Hematopoietic multipotent progenitor cell treated with erythropoietin and hydrocortisone succinate and interleukin-3 and kit ligand, for 4 days (in vitro differentiated cells): ENCODE measurements at regions not wholly inside any gene's neighbourhood (a gene's known extent, or its start where the extent isn't known, plus 50 kb on each side); places are given as distances from the start of the nearest gene placed in this dataset.

ENCODE experiments used
- DNase-seq: peaks from one replicate; pipeline ENCODE4 v3.0.0-alpha.2; 2015

DNA sequence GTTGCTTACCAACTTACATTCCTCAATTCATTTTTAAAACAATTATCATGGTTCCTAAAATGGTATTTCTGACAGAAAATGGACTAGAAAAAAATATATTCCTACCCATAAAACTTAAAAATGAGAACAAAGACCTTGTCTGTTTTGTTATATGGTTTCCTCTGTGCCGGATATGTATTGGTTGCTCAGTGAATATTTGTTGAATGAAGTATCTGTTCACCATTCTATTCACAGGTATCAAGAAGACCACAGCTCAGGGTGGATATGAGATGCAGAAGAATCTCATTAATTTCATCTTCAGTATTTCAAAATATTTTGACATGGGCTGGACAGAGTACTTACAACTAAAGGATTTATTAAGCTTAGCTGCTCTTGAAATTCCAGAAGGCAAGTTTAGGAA is 58.1 kb downstream of the TUSC7 start:
- no peak for DNase-seq

- peak; percentile 90 for DNase-seq
Observed at GRCh38 chr3:116770815-116771450, 61.4 kb downstream of the TUSC7 start.

- DNase-seq = no peak
Observed at GRCh38 chr3:116776880-116777785, 67.6 kb downstream of the TUSC7 start.

GRCh38 chr3:116785226-116785625 is 75.6 kb downstream of the TUSC7 start:
- no peak for DNase-seq

- no peak for DNase-seq
Observed at GRCh38 chr3:116802651-116803050, 93.1 kb downstream of the TUSC7 start.

DNA sequence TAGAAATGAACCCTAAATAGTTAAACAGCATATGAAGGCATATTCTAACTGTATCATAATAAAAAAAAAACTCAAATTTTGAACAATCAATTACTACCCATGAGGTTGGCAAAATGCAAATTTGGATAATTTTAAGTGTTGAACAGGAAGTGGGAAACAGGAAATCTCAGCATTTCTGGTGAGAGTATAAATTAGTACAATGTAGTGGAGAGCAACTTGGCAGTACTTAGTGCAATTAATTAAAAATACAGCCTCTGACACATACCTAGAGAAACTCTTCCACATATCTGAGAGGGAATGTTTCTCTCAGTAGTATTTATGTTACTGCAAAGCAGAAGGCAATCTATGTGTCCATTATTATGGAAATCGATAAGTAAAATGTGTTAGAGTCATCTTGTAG is 96.8 kb downstream of the TUSC7 start:
- DNase-seq = no peak

DNA sequence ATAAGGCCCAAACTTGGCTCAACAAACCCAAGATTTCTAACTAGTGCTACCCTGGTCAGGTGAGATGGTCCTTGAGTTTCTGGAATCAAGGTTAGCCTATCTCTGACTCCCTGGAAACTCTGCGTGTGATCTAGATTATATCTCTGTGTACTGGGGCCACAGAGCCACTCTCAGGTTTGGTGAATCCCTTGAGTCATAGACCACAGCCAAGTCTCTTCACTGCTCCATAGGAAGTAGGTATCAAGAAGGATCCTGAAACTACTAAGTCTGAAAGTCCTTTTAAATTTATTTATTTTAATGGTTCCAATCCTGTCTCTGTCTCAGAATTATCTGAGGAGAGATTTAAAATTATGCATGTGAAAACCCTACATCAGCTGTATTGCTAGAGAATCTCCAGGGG is 99.1 kb downstream of the TUSC7 start:
- DNase-seq = no peak

GRCh38 chr3:116809208-116809607 is 99.6 kb downstream of the TUSC7 start:
- no peak for DNase-seq

DNA sequence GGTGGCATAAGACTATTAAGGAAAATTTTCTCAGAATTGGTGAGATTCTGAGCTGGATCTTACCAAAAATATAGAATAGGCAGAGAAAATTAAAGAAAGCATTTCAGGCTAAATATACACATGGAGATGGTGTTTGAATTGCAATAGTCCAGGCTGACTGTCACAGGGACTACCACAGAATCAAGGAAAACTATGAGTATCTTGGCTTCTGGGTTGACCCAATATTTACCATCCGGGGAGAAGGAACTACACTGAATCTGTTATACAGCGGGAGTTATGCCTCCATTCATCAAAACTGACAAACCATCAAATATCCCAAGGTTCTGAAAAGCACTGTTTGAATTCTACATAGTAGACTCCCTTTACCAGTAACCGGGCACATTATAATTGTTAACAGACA is 102.2 kb downstream of the TUSC7 start:
- DNase-seq = no peak

GRCh38 chr3:116812949-116813348 is 103.4 kb downstream of the TUSC7 start:
- DNase-seq = no peak

DNA sequence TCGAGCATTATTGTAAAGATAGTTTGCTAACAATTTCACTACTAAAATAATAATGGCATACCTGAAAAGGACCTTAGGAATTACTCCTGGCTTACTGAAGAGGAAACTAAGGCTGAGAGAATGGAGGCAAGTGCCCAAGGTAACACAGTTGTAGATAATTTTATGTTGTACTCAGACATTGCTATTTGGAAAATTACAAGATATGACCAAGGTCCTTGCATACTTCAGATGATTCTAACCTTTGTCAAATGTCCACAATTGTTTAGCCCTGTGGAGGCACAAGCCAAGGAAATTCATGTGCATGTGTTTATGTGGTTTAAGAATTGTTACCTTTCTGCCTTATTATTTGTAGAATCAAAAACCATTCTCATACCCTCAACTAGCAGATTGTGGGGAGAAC is 105.7 kb downstream of the TUSC7 start:
- no peak for DNase-seq

DNA sequence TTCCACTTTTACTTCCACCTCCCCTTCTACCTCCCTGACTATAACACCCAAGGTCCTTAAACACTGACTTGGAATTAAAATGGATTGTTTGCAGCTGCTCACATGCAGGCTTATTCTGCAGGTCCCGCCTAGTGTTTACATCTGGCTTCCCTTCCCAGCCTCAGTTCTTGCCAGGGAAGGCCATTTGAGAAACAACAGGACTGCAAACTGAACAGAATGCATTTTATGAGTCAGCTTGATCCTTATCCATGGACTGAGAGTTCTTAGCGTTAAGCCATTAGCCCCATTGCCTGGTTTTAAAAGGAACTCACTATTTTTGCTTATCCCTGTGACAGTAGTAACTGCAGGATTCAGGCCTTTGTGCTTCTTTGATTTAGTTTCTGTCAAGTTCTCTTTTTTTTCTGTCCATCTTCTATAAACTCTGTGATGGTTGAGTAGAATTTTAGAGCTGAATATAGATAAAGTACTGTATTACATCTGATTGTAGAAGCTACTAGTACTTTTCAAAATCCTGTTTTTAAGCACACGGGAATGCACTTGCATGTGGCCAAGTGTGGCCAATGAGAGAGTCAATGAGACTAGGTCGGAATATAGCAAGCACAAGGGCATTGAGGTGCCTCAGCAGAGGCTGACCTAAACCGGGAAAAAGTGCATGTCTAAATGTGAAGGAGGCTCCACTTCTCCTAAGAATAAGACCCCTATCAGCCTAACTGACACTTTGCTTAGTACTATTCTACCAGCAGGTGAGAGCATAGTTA is 106.4 kb downstream of the TUSC7 start:
- DNase-seq = no peak

GRCh38 chr3:116821371-116821770 is 111.8 kb downstream of the TUSC7 start:
- no peak for DNase-seq

DNA sequence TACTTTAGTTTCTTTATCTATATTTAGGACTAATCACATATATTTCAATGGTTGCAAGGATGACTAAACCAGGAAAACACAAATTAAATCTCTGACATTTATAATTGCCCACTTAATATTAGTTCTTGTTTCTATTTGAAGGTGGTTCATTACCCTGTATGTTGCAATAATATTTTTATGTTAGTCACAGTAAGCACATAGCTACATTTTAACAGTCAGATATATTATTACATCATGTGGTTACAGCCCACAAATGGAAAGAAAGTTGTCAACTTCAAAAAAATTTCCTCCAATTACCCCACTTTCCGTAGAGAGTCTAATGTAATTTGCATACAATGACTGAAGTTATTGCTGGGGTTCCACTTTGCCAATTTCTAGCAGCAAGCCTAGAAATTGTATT is 114.6 kb downstream of the TUSC7 start:
- no peak for DNase-seq

- no peak for DNase-seq
Observed at GRCh38 chr3:116833202-116833601, 123.6 kb downstream of the TUSC7 start.

DNA sequence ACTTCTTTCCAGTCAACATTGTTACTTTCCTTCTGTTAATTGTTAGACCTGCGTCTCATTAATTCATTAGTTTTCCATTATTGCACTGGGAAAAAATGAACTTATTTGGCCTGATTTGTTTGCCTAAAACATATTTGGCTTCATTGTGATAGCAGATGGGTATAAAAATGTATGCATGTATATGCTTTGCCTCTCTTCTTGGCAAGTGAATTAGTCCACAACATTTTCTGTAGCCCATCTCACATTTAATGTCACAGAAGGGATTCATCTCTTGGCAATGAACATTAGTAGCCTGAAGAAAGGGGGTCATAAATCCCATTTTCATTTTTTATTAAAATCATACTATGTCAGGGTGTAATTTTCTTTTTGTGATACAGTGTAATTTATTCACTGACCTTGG is 125.2 kb downstream of the TUSC7 start:
- DNase-seq = no peak

DNA sequence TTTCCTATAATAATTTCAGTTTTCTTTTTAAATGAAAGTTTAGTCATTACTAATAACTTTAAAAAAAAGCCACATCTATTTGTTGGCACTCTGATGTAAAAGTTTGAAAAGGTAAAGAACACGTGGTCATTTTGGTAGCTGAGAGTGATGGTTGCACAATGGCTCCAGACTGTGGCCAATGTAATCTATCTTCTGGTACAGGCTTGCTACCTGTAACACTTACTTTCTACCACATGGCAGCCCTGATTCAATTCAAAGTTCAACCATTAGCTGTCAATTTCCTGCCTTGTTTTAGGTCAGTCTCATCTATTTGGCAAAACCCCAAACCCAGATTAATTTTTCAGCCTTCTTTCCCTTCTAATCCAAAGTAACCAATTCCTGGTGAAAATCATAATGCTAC is 126.1 kb downstream of the TUSC7 start:
- DNase-seq = no peak

DNA sequence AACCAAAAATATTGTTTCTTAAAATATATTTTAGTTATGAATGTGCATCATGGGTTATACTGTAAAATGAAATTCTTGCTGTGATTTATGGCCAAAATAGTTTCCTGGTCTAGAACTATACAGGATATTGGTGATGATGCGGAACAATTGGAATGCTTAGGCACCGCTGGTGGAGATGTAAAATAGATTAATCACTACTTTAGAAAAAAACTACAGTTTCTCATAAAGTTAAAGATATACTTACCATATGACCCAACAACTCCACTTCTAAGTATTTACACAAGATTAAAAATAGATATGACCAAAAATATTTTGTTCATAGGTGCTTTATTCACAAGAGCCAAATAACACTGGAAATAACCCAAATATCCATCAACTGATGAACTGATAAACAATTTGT is 126.7 kb downstream of the TUSC7 start:
- no peak for DNase-seq

- no peak for DNase-seq
Observed at GRCh38 chr3:116837483-116837882, 127.9 kb downstream of the TUSC7 start.

DNA sequence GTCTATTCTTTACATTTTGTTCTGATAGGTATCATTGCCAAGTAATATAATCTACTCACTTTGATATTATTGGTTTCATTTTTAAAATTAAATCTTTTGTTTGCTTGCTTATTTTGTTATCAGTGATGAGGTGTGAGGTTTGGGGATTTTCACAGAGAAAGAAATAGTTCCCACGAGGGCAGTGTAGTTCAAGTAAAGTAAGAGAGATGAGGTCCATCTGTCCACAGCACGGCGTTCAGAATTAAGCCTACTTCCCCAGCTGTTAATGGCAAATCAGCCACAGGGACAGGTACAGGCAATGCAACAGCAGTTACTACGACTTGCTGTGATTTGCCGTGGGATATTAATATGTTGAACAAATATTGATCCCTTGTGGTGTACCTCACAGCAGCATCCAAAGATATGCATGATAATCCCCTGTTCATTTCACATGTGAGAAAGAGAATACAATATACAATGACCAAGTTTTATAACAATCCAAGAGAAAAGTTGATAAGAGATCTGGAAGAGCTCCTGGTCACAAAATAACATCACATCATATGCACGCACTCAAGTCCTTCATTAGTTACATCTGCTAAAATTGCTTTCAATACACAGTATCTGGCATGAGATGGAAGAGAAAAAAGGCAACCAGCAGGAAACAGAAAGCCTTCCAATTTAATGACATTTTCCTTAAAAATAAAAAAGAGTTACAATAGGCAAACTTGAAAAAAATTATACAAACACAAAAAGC is 131.6 kb downstream of the TUSC7 start:
- DNase-seq = no peak

- DNase-seq = no peak
Observed at GRCh38 chr3:116842254-116842957, 132.8 kb downstream of the TUSC7 start.

DNA sequence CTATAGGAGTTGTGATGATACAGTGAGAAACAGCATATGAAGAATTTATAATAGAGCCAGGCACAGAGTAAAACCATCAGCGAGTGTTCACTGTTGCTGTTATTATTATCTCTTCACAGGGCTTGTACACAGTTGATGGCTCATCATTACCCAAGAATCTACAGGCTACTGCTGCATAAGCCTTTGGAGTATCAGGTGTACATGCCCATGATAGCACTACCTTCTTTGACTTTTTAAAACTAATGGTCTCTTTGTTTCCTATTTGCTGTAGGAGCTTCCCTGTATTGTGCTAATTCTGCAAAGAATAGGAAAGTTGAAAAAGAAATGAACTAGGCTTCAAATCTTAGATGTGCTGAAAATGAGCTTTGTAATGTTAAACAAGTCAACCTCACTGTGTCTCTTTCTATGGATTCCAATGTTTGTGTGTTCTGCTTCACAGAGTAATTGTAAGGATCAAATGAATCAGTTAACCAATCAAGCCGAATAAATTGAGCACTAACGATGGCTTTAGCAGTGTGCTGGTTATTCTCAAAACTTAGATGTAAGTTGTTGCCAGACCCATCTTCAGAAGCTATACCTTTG is 138.8 kb downstream of the TUSC7 start:
- DNase-seq = no peak
